K562 (cell line): ENCODE measurements at regions not wholly inside any gene's neighbourhood (a gene's known extent, or its start where the extent isn't known, plus 50 kb on each side); places are given as distances from the start of the nearest gene placed in this dataset.

ENCODE experiments used
- ATAC-seq: fragments of 200-7000 bp; cut with Tn5 transposase; 3 replicates; pipeline ENCODE4 v1.9.1; 2020; ENCODE audit warnings: moderate library complexity
- BruUV-seq: library from RNA; stranded (reverse); fragments of 400-500 nt; replicated peaks from 2 replicates; lab custom pipeline; 2021; lab: Mats Ljungman, UMichigan
- CTCF ChIA-PET: fragments of 300-600 bp; formaldehyde crosslinking; extraction: SDS; loops from one replicate; lab custom pipeline; 2021; ENCODE audit warnings: low intra/inter-chr PET ratio; lab: Yijun Ruan, JAX
- POLR2A ChIA-PET: fragments of 300-600, 350-650 bp; sonication (Branson Sonifier 250); formaldehyde crosslinking; extraction: SDS; loops from one replicate; lab custom pipeline; 2021; ENCODE audit warnings: antibody characterized with exemption, inconsistent platforms; lab: Yijun Ruan, JAX
- DNase-seq, 4 experiments: peaks; one replicate each; pipeline versions ENCODE4 v3.0.0 to v3.0.0-alpha.2; 2011 to 2018; ENCODE audit warnings: low spot score in 3 of 4, mixed read lengths in 3 of 4; ENCODE audit errors: extremely low read depth in 1 of 4
- FAIRE-seq: peaks from 2 replicates; lab custom pipeline; 2011; peaks lifted over from hg19 to GRCh38; lab: Jason Lieb, UNC
- H2AFZ ChIP-seq: 2 replicates; pipeline ENCODE4 v1.6.0; 2011; ENCODE audit warnings: low read depth, low read length, control low read depth, inconsistent platforms
- H3K27ac ChIP-seq: fragments of 200-600 bp; 3 replicates; pipeline ENCODE4 v1.8.0; 2011; ENCODE audit warnings: low read depth, mild to moderate bottlenecking, control low read depth, inconsistent platforms, low read length, moderate library complexity, mixed read lengths; ENCODE audit errors: extremely low read depth
- H3K27me3 ChIP-seq, 2 experiments: fragments of 300-600 bp in 1 of 2; 2 replicates in 1 of 2; 3 replicates in 1 of 2; pipeline versions ENCODE4 v1.6.0 to v1.8.0; 2011; ENCODE audit warnings: inconsistent platforms in 2 of 2, low read length in 2 of 2, mild to moderate bottlenecking in 1 of 2, mixed read lengths in 1 of 2, moderate library complexity in 1 of 2; ENCODE audit not compliant: control insufficient read depth in 2 of 2, insufficient read depth in 2 of 2
- H3K36me3 ChIP-seq: fragments of 300-600 bp; 3 replicates; pipeline ENCODE4 v1.8.0; 2011; ENCODE audit warnings: mild to moderate bottlenecking, low read length, inconsistent platforms; ENCODE audit not compliant: control insufficient read depth, insufficient read depth
- H3K4me1 ChIP-seq, 2 experiments: fragments of 200-600 bp in 1 of 2; replicated peaks in 1 of 2; 2 replicates in 1 of 2; 3 replicates in 1 of 2; pipeline versions ENCODE4 v1.5.1 to v1.8.0; 2011; ENCODE audit warnings: inconsistent platforms in 2 of 2, low read length in 2 of 2, mild to moderate bottlenecking in 1 of 2, mixed read lengths in 1 of 2, moderate library complexity in 1 of 2; ENCODE audit not compliant: control insufficient read depth in 2 of 2, insufficient read depth in 2 of 2
- H3K4me2 ChIP-seq: 2 replicates; pipeline ENCODE4 v1.6.1; 2011; ENCODE audit warnings: low read length, control low read depth, inconsistent platforms, mixed read lengths; ENCODE audit not compliant: insufficient read depth
- H3K4me3 ChIP-seq: fragments of 200-600 bp; sonication (generic), shearing (Covaris generic); 2 replicates; pipeline ENCODE4 v1.5.1; 2016; ENCODE audit warnings: control low read depth, inconsistent platforms
- H3K79me2 ChIP-seq: fragments of 200-600 bp; 3 replicates; pipeline ENCODE4 v1.8.0; 2011; ENCODE audit warnings: low read length, inconsistent platforms; ENCODE audit not compliant: control insufficient read depth, insufficient read depth
- H3K9ac ChIP-seq, 2 experiments: 2 replicates each; pipeline versions ENCODE4 v1.6.0 to v1.6.1; 2011; ENCODE audit warnings: low read depth in 2 of 2, low read length in 2 of 2, control low read depth in 1 of 2, inconsistent platforms in 1 of 2, mild to moderate bottlenecking in 1 of 2, mixed read lengths in 1 of 2; ENCODE audit not compliant: insufficient read depth in 1 of 2
- H3K9me1 ChIP-seq: one replicate; pipeline ENCODE4 v1.6.0; 2011; ENCODE audit warnings: inconsistent platforms, mild to moderate bottlenecking, low read length, moderate library complexity; ENCODE audit not compliant: control insufficient read depth, insufficient read depth
- H3K9me3 ChIP-seq: replicated peaks from 2 replicates; pipeline ENCODE4 v1.5.1; 2011; ENCODE audit warnings: low read depth, low read length, inconsistent platforms; ENCODE audit not compliant: control insufficient read depth, insufficient read depth
- H4K20me1 ChIP-seq: replicated peaks from 2 replicates; pipeline ENCODE4 v1.6.1; 2011; ENCODE audit warnings: low read length, inconsistent platforms, mixed read lengths; ENCODE audit not compliant: control insufficient read depth, insufficient read depth
- CBX8 ChIP-seq: fragments of 200-600 bp; sonication (generic); IDR thresholded peaks from 2 replicates; pipeline ENCODE4 v1.6.1; 2012; ENCODE audit warnings: borderline replicate concordance, mixed run types, low read depth, mild to moderate bottlenecking, moderate library complexity, mixed read lengths, low read length, control low read depth, inconsistent platforms; ENCODE audit not compliant: poor library complexity, severe bottlenecking; ENCODE audit errors: extremely low read depth
- CCAR2 ChIP-seq: fragments of 200-400 bp; formaldehyde crosslinking; IDR thresholded peaks from 2 replicates; pipeline ENCODE4 v1.6.1; 2017; ENCODE audit warnings: mild to moderate bottlenecking, low read depth, low read length
- ELK1 ChIP-seq: sonication (generic); formaldehyde crosslinking; IDR thresholded peaks from 2 replicates; pipeline ENCODE4 v1.8.1; 2022; ENCODE audit warnings: missing genetic modification reagents
- GABPA ChIP-seq: fragments of 200-800 bp; sonication (Bioruptor generic); conservative IDR thresholded peaks from 2 replicates; pipeline ENCODE4 v1.6.1; 2016; ENCODE audit warnings: low read depth, missing genetic modification characterization, missing compliant biosample characterization
- IRF2 ChIP-seq: sonication (generic); formaldehyde crosslinking; IDR thresholded peaks from 2 replicates; pipeline ENCODE4 v1.8.1; 2022; ENCODE audit warnings: mild to moderate bottlenecking, missing genetic modification reagents
- KAT8 ChIP-seq: fragments of 450-650 bp; IDR thresholded peaks from 2 replicates; pipeline ENCODE4 v1.6.1; 2016; ENCODE audit warnings: low read depth, mild to moderate bottlenecking
- MXD1 ChIP-seq: fragments of 250-450 bp; sonication (Bioruptor Pico); IDR thresholded peaks from 2 replicates; pipeline ENCODE4 v1.8.0; 2021; ENCODE audit warnings: borderline replicate concordance, mild to moderate bottlenecking, moderate library complexity; ENCODE audit not compliant: poor library complexity, severe bottlenecking
- NELFE ChIP-seq: IDR thresholded peaks from 2 replicates; pipeline ENCODE4 v1.6.1; 2011; ENCODE audit warnings: mild to moderate bottlenecking; ENCODE audit not compliant: insufficient read depth, insufficient read length
- NUFIP1 ChIP-seq: fragments of 450-650 bp; IDR thresholded peaks from 2 replicates; pipeline ENCODE4 v1.6.1; 2018; ENCODE audit not compliant: partially characterized antibody
- PTTG1 ChIP-seq: fragments of 450-650 bp; IDR thresholded peaks from 2 replicates; pipeline ENCODE4 v1.6.1; 2016; ENCODE audit warnings: low read depth, mild to moderate bottlenecking, missing genetic modification characterization, missing compliant biosample characterization
- PURB ChIP-seq: sonication (generic); formaldehyde crosslinking; IDR thresholded peaks from 2 replicates; pipeline ENCODE4 v1.9.0; 2021; ENCODE audit warnings: low read depth, mild to moderate bottlenecking, missing genetic modification reagents
- SLC30A9 ChIP-seq: fragments of 250-450 bp; sonication (Bioruptor Pico); IDR thresholded peaks from 2 replicates; pipeline ENCODE4 v1.8.0; 2022; ENCODE audit warnings: mild to moderate bottlenecking, moderate library complexity
- SNRNP70 ChIP-seq: fragments of 200-400 bp; formaldehyde crosslinking; optimal IDR thresholded peaks from 2 replicates; pipeline ENCODE3; 2017; ENCODE audit warnings: low read depth, low read length
- TEAD4 ChIP-seq, 2 experiments: sonication (generic) in 1 of 2; formaldehyde crosslinking in 1 of 2; IDR thresholded peaks; 2 replicates each; pipeline versions ENCODE4 v1.6.1 to v1.8.0; 2012 to 2022; ENCODE audit warnings: borderline replicate concordance in 1 of 2, inconsistent platforms in 1 of 2, low read length in 1 of 2, mild to moderate bottlenecking in 1 of 2, missing genetic modification reagents in 1 of 2
- TSC22D4 ChIP-seq: fragments of 450-650 bp; IDR thresholded peaks from 2 replicates; pipeline ENCODE4 v1.6.1; 2016; ENCODE audit warnings: missing genetic modification characterization, missing biosample characterization, control low read depth
- ZNF12 ChIP-seq: sonication (generic); formaldehyde crosslinking; IDR thresholded peaks from 2 replicates; pipeline ENCODE4 v1.4.0; 2020; ENCODE audit warnings: mild to moderate bottlenecking, missing genetic modification reagents
- ZNF311 ChIP-seq: fragments of 250-450 bp; sonication (Bioruptor Pico); IDR thresholded peaks from 2 replicates; pipeline ENCODE4 v1.4.0; 2020; ENCODE audit warnings: mild to moderate bottlenecking, moderate library complexity
- WGBS: fragments of 100-300 bp; shearing (Covaris generic); methylation state at CpG from one replicate; pipeline ENCODE4 v1.1.6; 2016; ENCODE audit warnings: low coverage, mixed read lengths; ENCODE audit not compliant: insufficient coverage; ENCODE audit errors: missing lambda C conversion rate; 5-methylcytosine and 5-hydroxymethylcytosine counted together
- in situ Hi-C: fragments of 300-500 bp; cut with MboI; formaldehyde crosslinking; loops from 4 replicates; pipeline ENCODE4 v1.15.0; 2018; ENCODE audit warnings: inconsistent platforms, mixed read lengths
- intact Hi-C: fragments of 100-400 bp; cut with micrococcal nuclease; formaldehyde crosslinking; loops from 2 replicates; pipeline ENCODE4 v1.14.2; 2022
- TF ChIP-seq, protein P1 (sequence below): fragments of 250-450 bp; sonication (Bioruptor Pico); IDR thresholded peaks from 2 replicates; pipeline ENCODE4 v1.5.0; 2021; ENCODE audit warnings: mild to moderate bottlenecking, moderate library complexity

GRCh38 chr4:66625480-66625879 lies 919.8 kb downstream of the CENPC start:
- no peaks in the 10 kb centered on the region for H3K9me3 ChIP-seq
- no peak for FAIRE-seq
- ChIA-PET CTCF (no interaction called here), POLR2A (interaction anchor here (0.7 kb wide), 1 partner anchor 319 kb away, joined by 3 read pairs; no protein-coding TSS in a partner anchor)
- no peak overlapping the region for H3K4me2 ChIP-seq
- no peak overlapping the region for H3K27ac ChIP-seq
- H3K79me2 ChIP-seq = no peaks in the 10 kb centered on the region
- 0% methylated on average over 5 of the region's 5 CpGs for WGBS
- no peak overlapping the region for H3K9ac ChIP-seq
- no peak for ATAC-seq
- H3K9me1 ChIP-seq = no peaks in the 10 kb centered on the region
- DNase-seq = no peak
- no peak overlapping the region for H2AFZ ChIP-seq
- no peak overlapping the region for H3K4me3 ChIP-seq
- H3K4me1 ChIP-seq = no peaks in the 10 kb centered on the region
- in situ Hi-C loops (no loop called here), intact Hi-C loops (no loop called here)
- no peaks in the 10 kb centered on the region for H3K27me3 ChIP-seq
- H4K20me1 ChIP-seq = no peaks in the 10 kb centered on the region
- BruUV-seq = no TSS peak
- H3K36me3 ChIP-seq = no peaks in the 10 kb centered on the region
- TF ChIP-seq ZNF12 (CRISPR knock-in tag) (no peak), KAT8 (no peak), PURB (no peak), NUFIP1 (no peak), CBX8 (no peak), ZNF311 (CRISPR knock-in tag) (no peak), SNRNP70 (no peak), MXD1 (CRISPR knock-in tag) (no peak), CCAR2 (no peak), SLC30A9 (CRISPR knock-in tag) (no peak), GABPA (tag) (no peak), TEAD4 (IDR thresholded peaks at IDR 0.05; ENCODE audit: low read length) (no peak), TEAD4 (CRISPR knock-in tag; IDR thresholded peaks at IDR 0.05; ENCODE audit: borderline replicate concordance) (no peak), NELFE (no peak), PTTG1 (no peak), TSC22D4 (no peak), IRF2 (CRISPR knock-in tag) (no peak), ELK1 (no peak)
- TF ChIP-seq, protein P1, sequence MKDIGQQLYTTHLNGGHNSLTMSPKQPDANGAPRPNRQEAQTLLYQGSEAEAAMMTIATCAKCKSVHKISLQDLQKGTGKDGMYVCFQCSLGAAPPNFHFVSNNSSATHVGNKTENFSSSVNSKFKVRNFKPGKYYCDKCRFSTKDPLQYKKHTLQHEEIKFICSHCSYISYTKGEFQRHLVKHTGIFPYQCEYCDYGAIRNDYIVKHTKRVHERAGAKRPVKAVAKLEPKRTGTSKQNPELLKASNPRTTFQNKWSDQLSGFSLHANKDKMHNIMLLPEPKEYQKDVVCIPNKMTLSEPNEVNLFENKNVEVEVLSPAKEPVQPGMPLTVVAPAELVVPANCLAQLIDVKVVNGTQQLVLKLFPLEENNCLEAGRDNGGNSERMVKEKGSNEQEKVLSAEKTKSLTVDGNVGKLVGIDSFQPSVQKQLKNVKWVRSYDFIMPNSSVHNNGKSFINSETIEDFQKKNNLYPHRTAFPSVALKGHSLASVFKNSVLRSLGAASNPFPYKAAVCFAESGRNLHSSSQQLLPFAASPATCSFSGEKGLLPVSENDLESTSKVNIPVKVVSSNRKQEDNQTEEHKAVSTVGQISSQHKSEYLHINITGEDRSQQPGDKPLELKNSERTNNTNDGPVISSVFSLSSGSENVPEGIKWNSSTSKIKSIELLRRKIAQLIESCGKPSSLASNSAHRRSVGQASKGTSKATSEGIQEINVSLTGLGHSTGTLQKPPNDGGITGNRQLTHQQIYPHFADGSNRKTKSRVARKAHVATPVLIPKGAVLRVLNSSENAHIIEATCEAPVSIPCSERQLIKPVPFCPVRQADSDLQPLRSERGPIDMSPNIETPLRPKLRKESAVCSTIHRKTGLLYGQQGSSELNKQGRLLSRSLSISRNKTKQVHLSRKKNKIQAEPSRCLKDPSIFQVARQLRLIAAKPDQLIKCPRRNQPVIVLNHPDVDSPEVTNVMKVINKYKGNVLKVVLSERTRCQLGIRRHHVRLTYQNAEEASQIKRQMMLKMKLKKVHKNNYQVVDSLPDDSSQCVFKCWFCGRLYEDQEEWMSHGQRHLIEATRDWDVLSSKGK (CRISPR knock-in tag) = no peak
